ENCODE measurements at regions not wholly inside any gene's neighbourhood (a gene's known extent, or its start where the extent isn't known, plus 50 kb on each side); places are given as distances from the start of the nearest gene placed in this dataset.

- ChIA-PET POLR2A (ENCODE audit: unreplicated experiment) (no interaction called here), CTCF (no interaction called here)
- Histone ChIP-seq H3K4me3 (ENCODE audit: low read length) (no peak overlapping the region), H4K20me1 (ENCODE audit: low read length) (no peaks in the 10 kb centered on the region), H3K9me3 (ENCODE audit: low read length) (no peaks in the 10 kb centered on the region), H3K27me3 (ENCODE audit: low read length) (no peaks in the 10 kb centered on the region), H3K79me2 (ENCODE audit: low read length) (no peaks in the 10 kb centered on the region), H3F3A (ENCODE audit: low read length, unreplicated experiment) (no peaks in the 10 kb centered on the region), H3K9ac (ENCODE audit: low read length) (no peak overlapping the region), H3K36me3 (ENCODE audit: low read depth, low read length) (no peaks in the 10 kb centered on the region), H3K4me1 (ENCODE audit: insufficient read depth, low read length) (no peaks in the 10 kb centered on the region), H2AFZ (ENCODE audit: low read length) (no peak overlapping the region), H3K27ac (ENCODE audit: low read length) (no peak overlapping the region), H3K4me2 (ENCODE audit: low read length) (no peak overlapping the region), H3K9me2 (replicated peaks; ENCODE audit: low read length) (no peaks in the 10 kb centered on the region)
- intact Hi-C loops (cut with micrococcal nuclease), result no loop called here
- no peak for DNase-seq
- TF ChIP-seq EZH2phosphoT487 (IDR thresholded peaks at IDR 0.05; ENCODE audit: borderline replicate concordance, low read length), result no peak
- TF ChIP-seq EZH2 (IDR thresholded peaks at IDR 0.05; ENCODE audit: low read length, unreplicated experiment), result no peak
- TF ChIP-seq, protein P1, sequence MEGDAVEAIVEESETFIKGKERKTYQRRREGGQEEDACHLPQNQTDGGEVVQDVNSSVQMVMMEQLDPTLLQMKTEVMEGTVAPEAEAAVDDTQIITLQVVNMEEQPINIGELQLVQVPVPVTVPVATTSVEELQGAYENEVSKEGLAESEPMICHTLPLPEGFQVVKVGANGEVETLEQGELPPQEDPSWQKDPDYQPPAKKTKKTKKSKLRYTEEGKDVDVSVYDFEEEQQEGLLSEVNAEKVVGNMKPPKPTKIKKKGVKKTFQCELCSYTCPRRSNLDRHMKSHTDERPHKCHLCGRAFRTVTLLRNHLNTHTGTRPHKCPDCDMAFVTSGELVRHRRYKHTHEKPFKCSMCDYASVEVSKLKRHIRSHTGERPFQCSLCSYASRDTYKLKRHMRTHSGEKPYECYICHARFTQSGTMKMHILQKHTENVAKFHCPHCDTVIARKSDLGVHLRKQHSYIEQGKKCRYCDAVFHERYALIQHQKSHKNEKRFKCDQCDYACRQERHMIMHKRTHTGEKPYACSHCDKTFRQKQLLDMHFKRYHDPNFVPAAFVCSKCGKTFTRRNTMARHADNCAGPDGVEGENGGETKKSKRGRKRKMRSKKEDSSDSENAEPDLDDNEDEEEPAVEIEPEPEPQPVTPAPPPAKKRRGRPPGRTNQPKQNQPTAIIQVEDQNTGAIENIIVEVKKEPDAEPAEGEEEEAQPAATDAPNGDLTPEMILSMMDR (conservative IDR thresholded peaks at IDR 0.05; ENCODE audit: low read depth, low read length), result no peak
- ATAC-seq, result no peak
- BruUV-seq (replicated peaks), result no TSS peak
Measured at GRCh38 chr5:125776656-125777139, 646.5 kb upstream of the GRAMD2B start.

GRCh38 chr5:125778791-125779190 lies 644.4 kb upstream of the GRAMD2B start:
- Histone ChIP-seq H3F3A (ENCODE audit: low read length, unreplicated experiment) (no peaks in the 10 kb centered on the region), H3K79me2 (ENCODE audit: low read length) (no peaks in the 10 kb centered on the region), H3K4me1 (ENCODE audit: insufficient read depth, low read length) (no peaks in the 10 kb centered on the region), H3K4me2 (ENCODE audit: low read length) (no peak overlapping the region), H3K27ac (ENCODE audit: low read length) (no peak overlapping the region), H3K4me3 (ENCODE audit: low read length) (no peak overlapping the region), H2AFZ (ENCODE audit: low read length) (no peak overlapping the region), H3K27me3 (ENCODE audit: low read length) (no peaks in the 10 kb centered on the region), H4K20me1 (ENCODE audit: low read length) (no peaks in the 10 kb centered on the region), H3K9me3 (ENCODE audit: low read length) (no peaks in the 10 kb centered on the region), H3K36me3 (ENCODE audit: low read depth, low read length) (no peaks in the 10 kb centered on the region), H3K9ac (ENCODE audit: low read length) (no peak overlapping the region), H3K9me2 (replicated peaks; ENCODE audit: low read length) (no peaks in the 10 kb centered on the region)
- DNase-seq, result no peak
- no peak for TF ChIP-seq EZH2 (IDR thresholded peaks at IDR 0.05; ENCODE audit: low read length, unreplicated experiment)
- TF ChIP-seq, protein P1 (conservative IDR thresholded peaks at IDR 0.05; ENCODE audit: low read depth, low read length), result no peak
- CTCF ChIA-PET, result no interaction called here
- no TSS peak for BruUV-seq (replicated peaks)
- POLR2A ChIA-PET (ENCODE audit: unreplicated experiment), result no interaction called here
- intact Hi-C loops (cut with micrococcal nuclease), result no loop called here
- no peak for ATAC-seq

- H4K20me1 ChIP-seq (ENCODE audit: low read length), result no peaks in the 10 kb centered on the region
- no TSS peak for BruUV-seq (replicated peaks)
- no peak overlapping the region for H3K9ac ChIP-seq (ENCODE audit: low read length)
- H3K4me3 ChIP-seq (ENCODE audit: low read length), result no peak overlapping the region
- ChIA-PET CTCF (no interaction called here), POLR2A (ENCODE audit: unreplicated experiment) (no interaction called here)
- H3K27ac ChIP-seq (ENCODE audit: low read length), result no peak overlapping the region
- H3K9me3 ChIP-seq (ENCODE audit: low read length), result no peaks in the 10 kb centered on the region
- H3K36me3 ChIP-seq (ENCODE audit: low read depth, low read length), result no peaks in the 10 kb centered on the region
- no peaks in the 10 kb centered on the region for H3F3A ChIP-seq (ENCODE audit: low read length, unreplicated experiment)
- DNase-seq (no peak), ATAC-seq (no peak)
- H3K27me3 ChIP-seq (ENCODE audit: low read length), result no peaks in the 10 kb centered on the region
- TF ChIP-seq, protein P1 (conservative IDR thresholded peaks at IDR 0.05; ENCODE audit: low read depth, low read length), result no peak
- TF ChIP-seq EZH2 (IDR thresholded peaks at IDR 0.05; ENCODE audit: low read length, unreplicated experiment), result no peak
- no peak for TF ChIP-seq EZH2phosphoT487 (IDR thresholded peaks at IDR 0.05; ENCODE audit: borderline replicate concordance, low read length)
- no peak overlapping the region for H2AFZ ChIP-seq (ENCODE audit: low read length)
- no peaks in the 10 kb centered on the region for H3K4me1 ChIP-seq (ENCODE audit: insufficient read depth, low read length)
- H3K9me2 ChIP-seq (replicated peaks; ENCODE audit: low read length), result no peaks in the 10 kb centered on the region
- H3K4me2 ChIP-seq (ENCODE audit: low read length), result no peak overlapping the region
- intact Hi-C loops (cut with micrococcal nuclease), result no loop called here
- H3K79me2 ChIP-seq (ENCODE audit: low read length), result no peaks in the 10 kb centered on the region
Measured at GRCh38 chr5:125785407-125785806, 637.8 kb upstream of the GRAMD2B start.
